ENCODE measurements at regions not wholly inside any gene's neighbourhood (a gene's known extent, or its start where the extent isn't known, plus 50 kb on each side); places are given as distances from the start of the nearest gene placed in this dataset.

DNA sequence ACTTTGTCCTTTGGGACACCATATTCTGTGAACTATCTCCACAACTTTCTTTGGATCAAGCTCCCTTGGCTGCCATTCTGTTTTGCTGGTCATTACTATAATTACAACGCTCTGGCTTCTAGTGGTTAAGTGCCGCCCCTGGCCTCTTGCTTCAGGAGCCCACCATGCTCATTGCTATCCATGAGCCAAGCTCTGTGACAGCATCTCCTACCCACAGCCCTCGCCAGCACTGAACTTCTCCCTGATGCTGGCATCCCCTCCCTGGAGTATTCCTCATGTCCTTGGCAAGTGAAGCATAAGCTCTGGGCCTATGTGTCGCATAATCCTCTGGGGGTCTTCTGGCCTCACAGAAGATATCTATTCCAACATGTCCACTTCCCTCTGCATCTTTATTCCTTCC lies 60.6 kb upstream of the DHX40 start:
- TF ChIP-seq, protein P1, sequence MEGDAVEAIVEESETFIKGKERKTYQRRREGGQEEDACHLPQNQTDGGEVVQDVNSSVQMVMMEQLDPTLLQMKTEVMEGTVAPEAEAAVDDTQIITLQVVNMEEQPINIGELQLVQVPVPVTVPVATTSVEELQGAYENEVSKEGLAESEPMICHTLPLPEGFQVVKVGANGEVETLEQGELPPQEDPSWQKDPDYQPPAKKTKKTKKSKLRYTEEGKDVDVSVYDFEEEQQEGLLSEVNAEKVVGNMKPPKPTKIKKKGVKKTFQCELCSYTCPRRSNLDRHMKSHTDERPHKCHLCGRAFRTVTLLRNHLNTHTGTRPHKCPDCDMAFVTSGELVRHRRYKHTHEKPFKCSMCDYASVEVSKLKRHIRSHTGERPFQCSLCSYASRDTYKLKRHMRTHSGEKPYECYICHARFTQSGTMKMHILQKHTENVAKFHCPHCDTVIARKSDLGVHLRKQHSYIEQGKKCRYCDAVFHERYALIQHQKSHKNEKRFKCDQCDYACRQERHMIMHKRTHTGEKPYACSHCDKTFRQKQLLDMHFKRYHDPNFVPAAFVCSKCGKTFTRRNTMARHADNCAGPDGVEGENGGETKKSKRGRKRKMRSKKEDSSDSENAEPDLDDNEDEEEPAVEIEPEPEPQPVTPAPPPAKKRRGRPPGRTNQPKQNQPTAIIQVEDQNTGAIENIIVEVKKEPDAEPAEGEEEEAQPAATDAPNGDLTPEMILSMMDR (IDR thresholded peaks at IDR 0.05), result no peak
- TF ChIP-seq POLR2A (IDR thresholded peaks at IDR 0.05), result no peak

Measured in heart left ventricle (tissue), 13 donors.